Liver (tissue), 8 donors: ENCODE measurements at regions not wholly inside any gene's neighbourhood (a gene's known extent, or its start where the extent isn't known, plus 50 kb on each side); places are given as distances from the start of the nearest gene placed in this dataset.

ENCODE experiments used
- DNase-seq: peaks from one replicate; pipeline ENCODE4 v3.0.0-alpha.2; 2017; ENCODE audit warnings: low spot score
- H3K27ac ChIP-seq, 2 donors: one replicate each; pipeline ENCODE4 v1.7.0; 2013; ENCODE audit warnings: inconsistent platforms in 2 of 2, low read length in 2 of 2, control low read depth in 1 of 2, low read depth in 1 of 2, mild to moderate bottlenecking in 1 of 2
- H3K27me3 ChIP-seq, 4 donors: one replicate each; pipeline versions ENCODE4 v1.6.1 to v1.7.0; 2013; ENCODE audit warnings: low read length in 3 of 4, inconsistent platforms in 1 of 4, mild to moderate bottlenecking in 1 of 4, moderate library complexity in 1 of 4; ENCODE audit not compliant: control insufficient read depth in 4 of 4, insufficient read depth in 4 of 4
- H3K36me3 ChIP-seq, 4 donors: one replicate each; pipeline versions ENCODE4 v1.6.1 to v1.7.0; 2013; ENCODE audit warnings: low read length in 3 of 4, mild to moderate bottlenecking in 3 of 4, low read depth in 1 of 4, moderate library complexity in 1 of 4; ENCODE audit not compliant: control insufficient read depth in 4 of 4, insufficient read depth in 3 of 4
- H3K4me1 ChIP-seq, 4 donors: one replicate each; pipeline versions ENCODE4 v1.6.1 to v1.7.0; 2013; ENCODE audit warnings: low read length in 3 of 4, mild to moderate bottlenecking in 3 of 4, moderate library complexity in 1 of 4; ENCODE audit not compliant: control insufficient read depth in 4 of 4, insufficient read depth in 4 of 4
- H3K4me3 ChIP-seq, 3 donors: one replicate each; pipeline versions ENCODE4 v1.6.1 to v1.7.0; 2013; ENCODE audit warnings: low read length in 3 of 3, control low read depth in 1 of 3, low read depth in 1 of 3, mild to moderate bottlenecking in 1 of 3
- H3K9ac ChIP-seq, 2 donors: one replicate each; pipeline ENCODE4 v1.7.0; 2013; ENCODE audit warnings: low read length in 2 of 2, mild to moderate bottlenecking in 2 of 2, moderate library complexity in 2 of 2, control low read depth in 1 of 2, low read depth in 1 of 2
- H3K9me3 ChIP-seq, 4 donors: one replicate each; pipeline versions ENCODE4 v1.6.1 to v1.7.0; 2013; ENCODE audit warnings: low read length in 3 of 4; ENCODE audit not compliant: control insufficient read depth in 4 of 4
- CTCF ChIP-seq: fragments of 150-350 bp; IDR thresholded peaks from 2 replicates; pipeline ENCODE4 v1.5.1; 2017; ENCODE audit warnings: improper control_type of control experiment, low read depth, low read length; ENCODE audit not compliant: missing input control
- EGR1 ChIP-seq, 2 donors: IDR thresholded peaks; 2 replicates each; pipeline ENCODE4 v1.6.1; 2016 to 2018; ENCODE audit warnings: antibody characterized with exemption in 2 of 2, low read depth in 2 of 2
- FOXA1 ChIP-seq: IDR thresholded peaks from 2 replicates; pipeline ENCODE4 v1.6.1; 2016; ENCODE audit warnings: antibody characterized with exemption
- FOXA2 ChIP-seq: IDR thresholded peaks from 2 replicates; pipeline ENCODE4 v1.6.1; 2016; ENCODE audit warnings: antibody characterized with exemption
- GABPA ChIP-seq, 2 donors: IDR thresholded peaks in 1 of 2; conservative IDR thresholded peaks in 1 of 2; 2 replicates each; pipeline ENCODE4 v1.6.1; 2016; ENCODE audit warnings: antibody characterized with exemption in 2 of 2, mild to moderate bottlenecking in 1 of 2, moderate library complexity in 1 of 2
- HNF4A ChIP-seq, 2 donors: conservative IDR thresholded peaks; 2 replicates each; pipeline ENCODE4 v1.6.1; 2016; ENCODE audit warnings: antibody characterized with exemption in 2 of 2, mild to moderate bottlenecking in 2 of 2
- JUND ChIP-seq, 2 donors: IDR thresholded peaks; 2 replicates each; pipeline ENCODE4 v1.6.1; 2016; ENCODE audit warnings: antibody characterized with exemption in 2 of 2
- MAX ChIP-seq: IDR thresholded peaks from 2 replicates; pipeline ENCODE4 v1.6.1; 2016; ENCODE audit warnings: antibody characterized with exemption
- NR2F2 ChIP-seq: IDR thresholded peaks from 2 replicates; pipeline ENCODE4 v1.6.1; 2016; ENCODE audit warnings: antibody characterized with exemption
- RAD21 ChIP-seq, 2 donors: IDR thresholded peaks; 2 replicates each; pipeline ENCODE4 v1.6.1; 2016; ENCODE audit warnings: antibody characterized with exemption in 2 of 2, mild to moderate bottlenecking in 2 of 2
- RXRA ChIP-seq, 2 donors: IDR thresholded peaks; 2 replicates each; pipeline ENCODE4 v1.6.1; 2017 to 2018; ENCODE audit warnings: antibody characterized with exemption in 2 of 2, mild to moderate bottlenecking in 1 of 2
- SP1 ChIP-seq: IDR thresholded peaks from 2 replicates; pipeline ENCODE4 v1.6.1; 2018; ENCODE audit warnings: antibody characterized with exemption, mild to moderate bottlenecking
- TAF1 ChIP-seq: conservative IDR thresholded peaks from 2 replicates; pipeline ENCODE4 v1.6.1; 2016; ENCODE audit warnings: antibody characterized with exemption, mild to moderate bottlenecking
- YY1 ChIP-seq: IDR thresholded peaks from 2 replicates; pipeline ENCODE4 v1.6.1; 2016; ENCODE audit warnings: antibody characterized with exemption, mild to moderate bottlenecking
- ZBTB33 ChIP-seq: IDR thresholded peaks from 2 replicates; pipeline ENCODE4 v1.6.1; 2016; ENCODE audit warnings: antibody characterized with exemption
- WGBS: extraction: QIAGEN DNeasy Blood & Tissue Kit; methylation state at CpG from one replicate; pipeline ENCODE4 v1.1.7; 2013; 5-methylcytosine and 5-hydroxymethylcytosine counted together
- TF ChIP-seq, protein P1 (sequence below): IDR thresholded peaks from 2 replicates; pipeline ENCODE4 v1.6.1; 2016; ENCODE audit warnings: antibody characterized with exemption, mild to moderate bottlenecking
- TF ChIP-seq, protein P2 (sequence below): IDR thresholded peaks from 2 replicates; pipeline ENCODE4 v1.6.1; 2016; ENCODE audit warnings: antibody characterized with exemption
- donor health status: healthy.
- donor health status: healthy.
- donor health status: healthy.
- donor health status: healthy.
- donor health status: healthy.

- Histone ChIP-seq H3K27ac (no peak overlapping the region), H3K27me3 (peaks cover 0 to 2% (median 0%) of the 10 kb centered on the region in 4 donors), H3K4me3 (no peak overlapping the region), H3K36me3 (no peaks in the 10 kb centered on the region), H3K9me3 (no peaks in the 10 kb centered on the region), H3K4me1 (no peaks in the 10 kb centered on the region), H3K9ac (no peak overlapping the region)
- no peak for DNase-seq
- TF ChIP-seq SP1: no peak
- TF ChIP-seq RXRA (IDR thresholded peaks at IDR 0.05): no peak
- no peak for TF ChIP-seq GABPA (IDR thresholded peaks at IDR 0.05 in 1 of 2, conservative IDR thresholded peaks at IDR 0.05 in 1 of 2)
- no peak for TF ChIP-seq CTCF
- TF ChIP-seq MAX: no peak
- TF ChIP-seq NR2F2: no peak
- TF ChIP-seq, protein P1, sequence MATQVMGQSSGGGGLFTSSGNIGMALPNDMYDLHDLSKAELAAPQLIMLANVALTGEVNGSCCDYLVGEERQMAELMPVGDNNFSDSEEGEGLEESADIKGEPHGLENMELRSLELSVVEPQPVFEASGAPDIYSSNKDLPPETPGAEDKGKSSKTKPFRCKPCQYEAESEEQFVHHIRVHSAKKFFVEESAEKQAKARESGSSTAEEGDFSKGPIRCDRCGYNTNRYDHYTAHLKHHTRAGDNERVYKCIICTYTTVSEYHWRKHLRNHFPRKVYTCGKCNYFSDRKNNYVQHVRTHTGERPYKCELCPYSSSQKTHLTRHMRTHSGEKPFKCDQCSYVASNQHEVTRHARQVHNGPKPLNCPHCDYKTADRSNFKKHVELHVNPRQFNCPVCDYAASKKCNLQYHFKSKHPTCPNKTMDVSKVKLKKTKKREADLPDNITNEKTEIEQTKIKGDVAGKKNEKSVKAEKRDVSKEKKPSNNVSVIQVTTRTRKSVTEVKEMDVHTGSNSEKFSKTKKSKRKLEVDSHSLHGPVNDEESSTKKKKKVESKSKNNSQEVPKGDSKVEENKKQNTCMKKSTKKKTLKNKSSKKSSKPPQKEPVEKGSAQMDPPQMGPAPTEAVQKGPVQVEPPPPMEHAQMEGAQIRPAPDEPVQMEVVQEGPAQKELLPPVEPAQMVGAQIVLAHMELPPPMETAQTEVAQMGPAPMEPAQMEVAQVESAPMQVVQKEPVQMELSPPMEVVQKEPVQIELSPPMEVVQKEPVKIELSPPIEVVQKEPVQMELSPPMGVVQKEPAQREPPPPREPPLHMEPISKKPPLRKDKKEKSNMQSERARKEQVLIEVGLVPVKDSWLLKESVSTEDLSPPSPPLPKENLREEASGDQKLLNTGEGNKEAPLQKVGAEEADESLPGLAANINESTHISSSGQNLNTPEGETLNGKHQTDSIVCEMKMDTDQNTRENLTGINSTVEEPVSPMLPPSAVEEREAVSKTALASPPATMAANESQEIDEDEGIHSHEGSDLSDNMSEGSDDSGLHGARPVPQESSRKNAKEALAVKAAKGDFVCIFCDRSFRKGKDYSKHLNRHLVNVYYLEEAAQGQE: no peak
- TF ChIP-seq, protein P2, sequence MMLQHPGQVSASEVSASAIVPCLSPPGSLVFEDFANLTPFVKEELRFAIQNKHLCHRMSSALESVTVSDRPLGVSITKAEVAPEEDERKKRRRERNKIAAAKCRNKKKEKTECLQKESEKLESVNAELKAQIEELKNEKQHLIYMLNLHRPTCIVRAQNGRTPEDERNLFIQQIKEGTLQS: no peak
- no peak for TF ChIP-seq FOXA2
- TF ChIP-seq EGR1 (IDR thresholded peaks at IDR 0.05; ENCODE audit: low read depth in 2 of 2): no peak
- TF ChIP-seq FOXA1: no peak
- TF ChIP-seq TAF1: no peak
- TF ChIP-seq JUND (IDR thresholded peaks at IDR 0.05): no peak
- no peak for TF ChIP-seq YY1
- no peak for TF ChIP-seq ZBTB33
- no peak for TF ChIP-seq HNF4A (conservative IDR thresholded peaks at IDR 0.05)
- 86% methylated on average over 5 of the region's 5 CpGs for WGBS
Observed at GRCh38 chr3:117637666-117638065, 928.1 kb downstream of the TUSC7 start.

- no peaks in the 10 kb centered on the region for H3K4me1 ChIP-seq
- H3K27me3 ChIP-seq: peaks cover 0 to 2% (median 0%) of the 10 kb centered on the region in 4 donors
- H3K36me3 ChIP-seq: no peaks in the 10 kb centered on the region
- no peak overlapping the region for H3K4me3 ChIP-seq
- no peak for DNase-seq
- H3K9me3 ChIP-seq: no peaks in the 10 kb centered on the region
- TF ChIP-seq SP1 (no peak), JUND (IDR thresholded peaks at IDR 0.05) (no peak), CTCF (no peak), RAD21 (IDR thresholded peaks at IDR 0.05) (no peak), RXRA (IDR thresholded peaks at IDR 0.05) (no peak)
- no peak overlapping the region for H3K27ac ChIP-seq
- H3K9ac ChIP-seq: no peak overlapping the region
Observed at GRCh38 chr3:117644203-117644602, 934.6 kb downstream of the TUSC7 start.
